Body of pancreas (tissue), 4 donors: ENCODE measurements at regions not wholly inside any gene's neighbourhood (a gene's known extent, or its start where the extent isn't known, plus 50 kb on each side); places are given as distances from the start of the nearest gene placed in this dataset.

Source experiments
- ATAC-seq: fragments of 150-250 bp; one replicate; pipeline ENCODE4 v1.9.1; 2016
- DNase-seq, 4 donors: peaks; one replicate each; pipeline ENCODE4 v3.0.0-alpha.2; 2019
- H3K27ac ChIP-seq, 4 donors: fragments of 200-600 bp; sonication (generic); 1 replicate in 3 of 4; 2 replicates in 1 of 4; pipeline versions ENCODE4 v1.5.1 to v1.6.1; 2016 to 2019; ENCODE audit warnings: mild to moderate bottlenecking in 1 of 4, mixed read lengths in 1 of 4, moderate library complexity in 1 of 4
- H3K27me3 ChIP-seq, 2 donors: fragments of 200-600 bp; sonication (generic); one replicate each; pipeline ENCODE4 v1.6.0; 2016; ENCODE audit warnings: mild to moderate bottlenecking in 1 of 2
- H3K36me3 ChIP-seq, 2 donors: fragments of 200-600 bp; sonication (generic); replicated peaks in 1 of 2; 2 replicates each; pipeline ENCODE4 v1.5.1; 2016; ENCODE audit warnings: low read depth in 2 of 2; ENCODE audit not compliant: insufficient read depth in 1 of 2
- H3K4me1 ChIP-seq: fragments of 200-600 bp; sonication (generic); one replicate; pipeline ENCODE4 v1.6.0; 2016
- H3K4me3 ChIP-seq, 2 donors: fragments of 200-600 bp; sonication (generic); 1 replicate in 1 of 2; 2 replicates in 1 of 2; pipeline ENCODE4 v1.5.1; 2016 to 2019
- H3K9me3 ChIP-seq, 3 donors: fragments of 200-600 bp; sonication (generic); 1 replicate in 2 of 3; 2 replicates in 1 of 3; pipeline ENCODE4 v1.5.1; 2016
- POLR2A ChIP-seq, 3 donors: fragments of 450-650 bp; IDR thresholded peaks; one replicate each; pipeline ENCODE4 v1.6.1; 2016; ENCODE audit warnings: antibody characterized with exemption in 3 of 3, mild to moderate bottlenecking in 2 of 3
- WGBS, 2 donors: methylation state at CpG; one replicate each; pipeline ENCODE4 v1.1.5; 2017; 5-methylcytosine and 5-hydroxymethylcytosine counted together
- intact Hi-C: fragments of 100-400 bp; cut with DNase I; formaldehyde crosslinking; loops from one replicate; pipeline ENCODE4 v1.15.1; 2023
- TF ChIP-seq, protein P1 (sequence below), 7 experiments: fragments of 450-650 bp in 4 of 7; fragments of 200-600 bp in 3 of 7; sonication (generic) in 3 of 7; IDR thresholded peaks; one replicate each; pipeline ENCODE4 v1.5.1; 2016 to 2019; ENCODE audit warnings: antibody characterized with exemption in 7 of 7

DNA sequence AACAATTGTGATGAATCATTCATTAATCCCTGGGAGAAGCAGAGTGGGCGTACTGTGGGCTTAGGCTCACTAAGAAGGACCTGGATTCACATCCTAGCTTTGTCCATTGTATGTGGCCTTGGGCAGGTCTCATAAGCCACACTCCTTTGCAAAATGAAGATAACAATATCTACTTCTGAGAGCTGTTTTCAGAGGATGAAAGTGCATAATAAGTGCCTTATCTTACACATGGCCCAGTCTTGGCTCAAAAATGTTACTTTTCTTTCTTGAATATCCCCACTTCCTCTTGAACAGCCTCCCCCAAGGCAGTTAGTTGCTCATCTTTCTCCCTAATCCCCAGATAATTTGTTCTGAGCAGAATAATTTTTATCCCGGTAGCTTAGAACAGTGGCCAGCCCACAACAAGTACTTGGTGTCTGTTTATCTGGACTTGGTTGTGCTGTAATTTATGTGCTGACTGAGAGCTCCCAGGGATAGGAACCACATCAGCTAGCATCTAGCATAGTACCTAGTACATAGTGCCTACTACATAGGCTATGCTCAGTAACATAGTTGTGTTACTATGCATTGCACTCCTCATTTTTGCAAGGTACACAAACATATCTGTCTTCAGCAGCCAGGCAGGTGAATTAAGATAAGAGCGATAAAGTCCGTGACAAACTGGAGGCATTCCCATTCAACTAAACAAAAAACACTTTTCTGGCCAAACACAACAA lies 61.7 kb upstream of the NUDT4 start:
- H3K4me3 ChIP-seq = no peak overlapping the region
- 11 to 15% methylated on average over 4 of the region's 4 CpGs for WGBS, 2 donors
- no peaks in the 10 kb centered on the region for H3K9me3 ChIP-seq
- H3K27me3 ChIP-seq = no peaks in the 10 kb centered on the region
- ATAC-seq (no peak), DNase-seq (no peak)
- TF ChIP-seq, protein P1, sequence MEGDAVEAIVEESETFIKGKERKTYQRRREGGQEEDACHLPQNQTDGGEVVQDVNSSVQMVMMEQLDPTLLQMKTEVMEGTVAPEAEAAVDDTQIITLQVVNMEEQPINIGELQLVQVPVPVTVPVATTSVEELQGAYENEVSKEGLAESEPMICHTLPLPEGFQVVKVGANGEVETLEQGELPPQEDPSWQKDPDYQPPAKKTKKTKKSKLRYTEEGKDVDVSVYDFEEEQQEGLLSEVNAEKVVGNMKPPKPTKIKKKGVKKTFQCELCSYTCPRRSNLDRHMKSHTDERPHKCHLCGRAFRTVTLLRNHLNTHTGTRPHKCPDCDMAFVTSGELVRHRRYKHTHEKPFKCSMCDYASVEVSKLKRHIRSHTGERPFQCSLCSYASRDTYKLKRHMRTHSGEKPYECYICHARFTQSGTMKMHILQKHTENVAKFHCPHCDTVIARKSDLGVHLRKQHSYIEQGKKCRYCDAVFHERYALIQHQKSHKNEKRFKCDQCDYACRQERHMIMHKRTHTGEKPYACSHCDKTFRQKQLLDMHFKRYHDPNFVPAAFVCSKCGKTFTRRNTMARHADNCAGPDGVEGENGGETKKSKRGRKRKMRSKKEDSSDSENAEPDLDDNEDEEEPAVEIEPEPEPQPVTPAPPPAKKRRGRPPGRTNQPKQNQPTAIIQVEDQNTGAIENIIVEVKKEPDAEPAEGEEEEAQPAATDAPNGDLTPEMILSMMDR (IDR thresholded peaks at IDR 0.05) = no peak
- TF ChIP-seq POLR2A (IDR thresholded peaks at IDR 0.05) = no peak
- peaks cover 3% of the 10 kb centered on the region for H3K4me1 ChIP-seq
- no peaks in the 10 kb centered on the region for H3K36me3 ChIP-seq
- intact Hi-C loops = no loop called here
- H3K27ac ChIP-seq = no peak overlapping the region

DNA sequence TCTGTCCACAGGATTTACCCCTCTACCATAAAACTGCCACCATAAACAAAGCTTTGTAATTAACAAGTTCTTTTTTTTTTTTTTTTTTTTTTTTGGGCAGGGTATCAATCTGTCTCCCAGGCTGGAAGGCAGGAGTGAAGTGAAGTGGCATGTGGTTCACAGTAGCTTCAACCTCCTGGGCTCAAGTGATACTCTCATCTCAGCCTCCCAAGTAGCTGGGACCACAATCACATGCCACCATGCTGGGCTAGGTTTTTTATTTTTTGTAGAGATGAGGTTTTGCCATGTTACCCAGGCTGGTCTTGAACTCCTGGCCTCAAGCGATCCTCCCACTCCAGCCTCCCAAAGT lies 61.1 kb upstream of the NUDT4 start:
- TF ChIP-seq, protein P1 (IDR thresholded peaks at IDR 0.05) = no peak
- no peak for TF ChIP-seq POLR2A (IDR thresholded peaks at IDR 0.05)
- 81 to 95% methylated on average over 1 of the region's 1 CpG for WGBS, 2 donors
- ATAC-seq = no peak
- H3K27ac ChIP-seq = no peak overlapping the region
- DNase-seq = no peak
- H3K9me3 ChIP-seq = no peaks in the 10 kb centered on the region
- intact Hi-C loops = no loop called here
- H3K36me3 ChIP-seq = no peaks in the 10 kb centered on the region
- no peaks in the 10 kb centered on the region for H3K27me3 ChIP-seq
- no peak overlapping the region for H3K4me3 ChIP-seq
- H3K4me1 ChIP-seq = peaks cover 3% of the 10 kb centered on the region

DNA sequence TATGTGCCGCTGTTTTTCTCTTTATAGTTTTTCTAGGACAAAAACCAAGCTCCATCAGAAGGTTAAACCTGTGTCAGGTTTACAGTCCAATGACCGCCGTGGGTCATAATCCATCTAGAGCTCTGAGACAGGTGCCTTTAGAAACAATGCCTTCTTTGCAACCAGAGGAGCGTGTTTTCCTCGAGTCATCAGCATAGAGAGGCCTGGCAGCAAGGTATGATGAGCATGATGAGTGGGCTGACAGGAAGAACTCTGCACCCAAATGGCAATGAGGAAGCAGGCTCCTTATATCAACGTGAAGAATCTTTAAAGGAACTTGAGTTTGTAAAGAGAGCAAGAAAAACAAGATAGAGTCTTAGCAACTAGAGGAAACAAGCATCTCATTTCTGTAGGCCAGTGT lies 60.5 kb upstream of the NUDT4 start:
- WGBS, 2 donors = 71 to 72% methylated on average over 6 of the region's 6 CpGs
- H3K4me1 ChIP-seq = peaks cover 3% of the 10 kb centered on the region
- no peak for ATAC-seq
- H3K36me3 ChIP-seq = no peaks in the 10 kb centered on the region
- no peak overlapping the region for H3K4me3 ChIP-seq
- H3K9me3 ChIP-seq = no peaks in the 10 kb centered on the region
- no peak overlapping the region for H3K27ac ChIP-seq
- intact Hi-C loops = no loop called here
- TF ChIP-seq, protein P1 (IDR thresholded peaks at IDR 0.05) = no peak
- no peak for TF ChIP-seq POLR2A (IDR thresholded peaks at IDR 0.05)
- H3K27me3 ChIP-seq = no peaks in the 10 kb centered on the region
- DNase-seq = no peak

DNA sequence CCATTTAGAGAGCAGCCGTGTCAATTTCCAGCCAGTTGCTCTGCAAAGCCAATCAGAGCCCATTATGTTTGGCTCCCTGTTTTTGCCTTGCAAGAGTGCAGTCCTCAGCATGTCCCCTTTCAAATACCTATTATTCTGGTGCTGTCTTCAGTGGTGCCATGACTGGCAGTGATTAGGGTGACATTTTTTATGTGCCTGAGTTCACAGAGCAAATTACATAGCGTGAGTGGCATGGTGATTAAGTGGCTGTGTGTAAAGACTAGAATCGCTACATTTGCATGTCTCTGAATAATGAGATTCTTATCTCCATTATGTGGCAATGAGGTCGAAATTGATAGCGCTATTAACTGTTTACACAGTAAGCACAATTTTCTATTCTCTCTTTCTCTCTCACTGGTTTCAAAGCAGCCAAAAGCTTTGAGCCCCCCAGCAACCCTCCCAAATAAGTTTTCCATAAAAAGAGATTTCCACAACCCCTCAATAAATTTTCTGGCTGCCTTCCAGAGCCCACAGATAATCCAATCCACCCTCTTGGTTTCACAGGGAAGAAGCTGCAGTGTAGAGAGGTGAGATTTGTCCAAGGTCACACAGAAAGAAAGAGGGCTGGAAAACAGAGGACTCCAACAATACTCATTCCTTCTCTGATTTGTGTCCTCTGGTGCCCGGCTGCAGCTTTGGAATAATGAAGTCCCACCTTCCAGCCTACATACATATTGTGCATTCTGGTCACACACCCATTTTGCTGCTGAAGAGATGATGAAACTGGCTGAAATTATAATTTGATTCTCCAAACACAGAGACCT lies 58.8 kb upstream of the NUDT4 start:
- H3K4me1 ChIP-seq = peaks cover 3% of the 10 kb centered on the region
- no peaks in the 10 kb centered on the region for H3K36me3 ChIP-seq
- H3K27ac ChIP-seq = no peak overlapping the region
- H3K9me3 ChIP-seq = no peaks in the 10 kb centered on the region
- no peak overlapping the region for H3K4me3 ChIP-seq
- TF ChIP-seq, protein P1 (IDR thresholded peaks at IDR 0.05) = no peak
- TF ChIP-seq POLR2A (IDR thresholded peaks at IDR 0.05) = no peak
- intact Hi-C loops = no loop called here
- DNase-seq = peak in 2 of 4 donors; percentile 5 to 9
- WGBS, 2 donors = 34 to 35% methylated on average over 6 of the region's 6 CpGs
- ATAC-seq = peak; percentile 42
- H3K27me3 ChIP-seq = no peaks in the 10 kb centered on the region
